ENCODE measurements at regions not wholly inside any gene's neighbourhood (a gene's known extent, or its start where the extent isn't known, plus 50 kb on each side); places are given as distances from the start of the nearest gene placed in this dataset.

DNA sequence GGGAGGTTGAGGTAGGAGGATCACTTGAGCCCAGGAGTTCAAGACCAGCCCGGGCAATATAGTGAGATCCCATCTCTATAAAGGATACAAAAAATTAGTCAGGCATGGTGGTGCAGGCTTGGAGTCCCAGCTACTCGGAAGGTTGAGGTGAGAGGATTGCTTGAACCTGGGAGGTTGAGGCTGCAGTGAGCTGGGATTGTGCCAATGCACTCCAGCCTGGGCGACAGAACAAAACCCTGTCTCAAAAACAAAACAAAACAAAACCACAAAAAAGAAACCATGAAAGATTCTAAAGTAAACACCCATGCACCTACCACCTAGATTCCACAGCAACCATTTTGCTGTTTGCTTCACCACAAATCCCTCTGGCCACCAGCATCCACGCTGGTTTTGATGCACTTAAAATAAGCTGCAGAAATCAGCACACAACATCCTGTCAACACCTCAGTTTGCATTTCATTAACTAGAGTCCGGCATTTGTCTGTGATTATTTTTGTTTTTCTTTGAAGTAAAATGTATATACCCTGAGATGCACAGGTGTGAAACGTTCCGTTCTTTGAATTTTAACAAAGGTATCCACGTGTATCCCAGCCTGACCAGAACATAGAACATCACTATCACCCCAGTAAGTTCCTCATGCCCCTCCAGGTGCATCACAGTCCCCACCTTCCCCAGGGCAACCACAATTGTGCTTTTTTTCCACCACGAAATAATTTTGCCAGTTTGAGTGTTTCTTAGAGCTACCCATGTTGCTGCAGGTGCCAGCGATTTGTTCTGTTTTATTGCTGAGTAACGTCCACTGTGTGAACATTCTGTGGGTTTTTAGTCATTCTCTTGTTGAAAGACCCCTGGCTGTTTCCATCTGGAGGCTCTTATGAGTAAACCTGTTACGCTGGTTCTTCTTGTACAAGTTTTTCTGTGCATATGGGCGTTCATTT, 191.5 kb downstream of the SEC14L1 start:
- TF ChIP-seq POLR2A (IDR thresholded peaks at IDR 0.05; ENCODE audit: low read depth, low read length): no peak
- no peak for TF ChIP-seq TAF1 (IDR thresholded peaks at IDR 0.05; ENCODE audit: low read depth, low read length)
- TF ChIP-seq POLR2AphosphoS5 (IDR thresholded peaks at IDR 0.05; ENCODE audit: low read depth, low read length): no peak
